ENCODE measurements at regions not wholly inside any gene's neighbourhood (a gene's known extent, or its start where the extent isn't known, plus 50 kb on each side); places are given as distances from the start of the nearest gene placed in this dataset.

GRCh38 chr12:89895591-89895990 lies 187.0 kb upstream of the ATP2B1 start:
- no peak for DNase-seq

DNA sequence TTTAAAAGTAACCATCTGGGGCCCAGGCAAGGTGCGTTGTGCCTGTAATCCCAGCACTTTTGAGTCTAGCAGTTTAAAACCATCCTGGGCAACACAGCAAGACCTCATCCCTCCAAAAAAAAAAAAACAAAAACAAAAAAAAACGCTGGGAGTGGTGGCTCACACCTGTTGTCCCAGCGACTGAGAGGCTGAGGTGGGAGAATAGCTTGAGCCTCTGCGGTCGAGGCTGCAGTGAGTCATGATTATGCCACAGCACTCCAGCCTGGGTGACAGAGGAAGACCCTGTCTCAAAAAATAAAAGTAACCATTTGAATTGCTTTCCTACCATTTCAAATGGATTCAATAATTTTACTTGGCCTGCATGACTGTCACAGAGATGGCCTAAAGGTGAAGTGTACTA lies 186.5 kb upstream of the ATP2B1 start:
- no peak for DNase-seq

DNA sequence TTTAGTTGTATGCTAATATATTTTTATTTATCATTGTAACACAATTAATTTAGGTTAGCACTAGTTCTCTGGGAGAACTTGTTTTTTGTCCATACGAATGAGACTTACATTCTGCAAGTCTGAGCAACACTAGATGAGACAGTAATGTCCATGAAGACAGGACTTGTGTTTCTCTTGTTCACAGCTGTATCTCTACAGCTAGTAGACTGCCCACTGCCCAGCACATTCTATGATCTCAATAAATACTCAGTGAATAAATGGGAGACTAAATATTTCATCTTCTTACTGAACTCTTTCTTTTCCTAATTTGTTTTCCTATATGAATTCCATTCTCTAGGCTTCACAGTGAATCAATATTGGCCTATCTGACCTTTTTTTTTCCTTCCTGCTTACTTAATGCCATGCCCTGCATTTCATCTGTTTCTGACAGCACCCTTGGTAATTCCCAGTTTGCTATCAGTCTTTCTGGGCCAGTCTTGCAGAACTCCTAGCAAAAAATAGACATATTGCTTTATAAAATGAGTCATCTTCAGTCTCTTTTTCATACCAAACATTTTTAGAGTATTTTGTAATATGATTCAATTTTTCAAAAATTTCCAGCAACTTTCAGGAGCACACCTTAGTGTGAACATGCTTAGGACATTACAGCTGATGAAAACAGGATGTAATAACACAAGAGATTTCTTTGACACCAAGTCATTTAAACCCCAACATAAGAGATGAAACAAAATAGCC lies 185.5 kb upstream of the ATP2B1 start:
- no peak for DNase-seq

DNA sequence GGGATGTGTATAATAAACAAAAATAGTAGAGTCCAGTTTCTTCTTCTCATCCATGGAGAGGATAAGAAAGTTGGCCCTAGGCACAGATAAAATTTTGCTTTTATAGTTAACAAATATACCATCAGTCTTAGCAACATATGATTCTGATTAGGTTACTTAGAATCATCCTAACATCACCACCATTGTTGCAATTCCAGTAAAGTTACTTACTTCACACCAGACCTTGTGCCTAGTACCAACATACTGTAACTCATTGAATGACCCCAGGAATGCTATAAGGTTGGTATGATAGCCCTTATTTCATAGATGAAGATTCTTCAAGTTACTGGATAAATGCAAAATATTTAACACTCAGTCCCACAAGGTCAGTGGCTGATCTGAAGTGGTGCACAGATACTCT lies 183.8 kb upstream of the ATP2B1 start:
- DNase-seq, result no peak

GRCh38 chr12:89891933-89892332 lies 183.3 kb upstream of the ATP2B1 start:
- no peak for DNase-seq

DNA sequence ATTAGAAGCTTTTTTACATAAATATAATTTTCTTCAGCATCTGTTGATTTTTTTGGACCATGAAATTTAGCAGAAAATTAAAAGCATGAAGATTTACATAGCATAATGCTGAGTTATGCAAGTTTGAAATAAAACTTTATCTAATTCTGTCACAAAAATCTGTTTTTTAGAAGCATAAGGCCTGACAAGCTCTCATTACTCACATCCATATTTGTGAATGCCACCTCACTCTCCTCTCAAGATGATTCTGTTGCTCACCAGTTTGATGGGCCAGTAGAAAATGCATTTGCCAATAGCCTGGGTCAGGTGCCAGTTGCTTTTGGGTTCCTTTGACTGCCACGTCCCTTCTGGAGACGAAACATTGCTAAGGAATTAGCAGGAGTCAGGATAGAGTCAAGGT lies 181.5 kb upstream of the ATP2B1 start:
- no peak for DNase-seq

DNA sequence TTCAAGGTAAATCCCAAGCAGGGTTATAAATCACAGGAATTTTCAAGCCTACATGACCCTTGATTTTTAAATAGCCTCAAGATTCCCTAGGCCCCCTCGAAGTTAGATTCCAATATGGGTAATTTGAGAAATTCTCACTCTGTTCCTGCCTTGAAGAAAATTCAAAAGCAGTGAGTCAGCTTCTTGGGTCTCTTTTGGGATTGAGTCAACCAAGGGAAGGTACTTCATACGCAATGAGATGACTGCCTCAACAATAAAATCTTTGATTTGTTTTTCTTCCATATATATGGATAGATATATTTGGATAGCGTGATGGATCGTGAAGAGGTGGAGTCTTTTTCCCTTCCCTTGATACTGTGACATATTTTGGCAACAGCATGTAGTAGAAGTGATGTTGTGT lies 180.4 kb upstream of the ATP2B1 start:
- DNase-seq, result no peak

DNA sequence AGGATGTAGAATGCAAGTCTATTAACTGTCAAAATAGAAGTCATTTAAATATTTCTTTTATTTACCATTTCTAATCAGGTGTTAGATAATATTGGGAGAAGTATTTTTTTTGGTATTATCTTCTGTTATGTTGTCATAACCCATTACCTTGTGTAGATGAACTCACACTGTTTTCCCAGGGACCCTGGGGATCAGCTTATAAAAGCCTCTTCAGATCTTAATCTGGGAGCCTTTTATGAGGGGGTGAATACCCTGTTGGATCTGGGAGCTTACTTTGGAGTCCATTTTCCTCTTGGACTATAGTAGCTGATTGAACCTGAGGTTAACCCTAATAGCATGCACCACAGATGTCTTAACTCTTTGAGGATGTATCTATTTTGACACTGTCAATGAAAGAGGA lies 176.3 kb upstream of the ATP2B1 start:
- DNase-seq, result no peak

DNA sequence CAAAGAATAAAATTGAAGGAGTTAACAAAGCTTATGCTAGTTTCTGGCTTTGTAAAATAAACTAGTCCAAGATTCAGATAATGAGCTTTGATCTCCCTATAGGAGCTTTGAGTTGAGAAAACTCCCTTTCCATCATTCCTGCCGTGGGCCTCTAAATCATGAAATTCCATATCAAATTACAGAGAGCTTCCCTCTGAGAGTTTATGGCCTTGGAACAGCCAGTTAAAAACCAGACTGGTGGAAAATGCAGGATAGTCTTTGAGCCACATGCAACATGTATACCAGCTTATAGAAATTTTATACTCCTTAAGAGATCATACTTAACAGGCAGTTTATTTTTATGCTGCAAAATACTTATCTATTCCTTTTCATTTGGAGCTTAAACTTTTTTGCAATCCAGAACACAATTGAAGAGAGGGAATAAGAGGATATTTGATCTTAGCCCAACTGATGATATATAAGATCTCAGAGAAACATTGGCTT lies 175.8 kb upstream of the ATP2B1 start:
- DNase-seq, result no peak

DNA sequence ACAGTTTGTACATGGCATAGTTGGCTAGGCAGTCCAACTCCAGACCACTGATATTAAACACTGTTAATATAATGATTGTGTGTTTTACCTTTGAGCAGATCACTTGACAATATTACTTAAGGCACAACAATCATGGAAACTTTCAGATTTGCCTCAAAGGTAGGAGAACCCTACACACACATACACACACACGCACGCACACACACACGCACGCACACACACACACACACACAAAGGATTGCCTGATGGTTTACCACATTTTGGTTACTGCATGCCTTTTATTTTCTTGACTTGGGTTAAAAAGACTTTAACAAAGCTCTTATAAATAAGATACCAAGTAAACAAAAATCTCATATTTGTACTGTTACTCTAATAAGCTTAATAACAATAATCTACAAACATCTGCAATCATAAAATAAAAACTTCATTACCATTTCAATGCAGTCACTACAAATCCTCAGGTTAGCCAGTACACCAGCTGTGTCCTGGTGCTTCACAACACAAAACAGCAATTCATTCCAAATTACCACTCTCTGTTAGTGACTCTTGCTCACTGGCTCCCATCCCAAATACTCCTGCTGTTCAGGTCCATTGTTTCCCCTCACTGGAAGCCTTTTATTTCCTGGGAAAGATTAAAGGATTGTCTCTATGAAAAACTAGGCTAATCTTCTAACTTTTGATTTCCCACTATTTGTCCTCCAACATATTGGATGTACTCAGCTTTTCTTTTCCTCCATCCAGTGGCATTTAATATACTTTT lies 175.2 kb upstream of the ATP2B1 start:
- no peak for DNase-seq

GRCh38 chr12:89882792-89883191 lies 174.2 kb upstream of the ATP2B1 start:
- no peak for DNase-seq

DNA sequence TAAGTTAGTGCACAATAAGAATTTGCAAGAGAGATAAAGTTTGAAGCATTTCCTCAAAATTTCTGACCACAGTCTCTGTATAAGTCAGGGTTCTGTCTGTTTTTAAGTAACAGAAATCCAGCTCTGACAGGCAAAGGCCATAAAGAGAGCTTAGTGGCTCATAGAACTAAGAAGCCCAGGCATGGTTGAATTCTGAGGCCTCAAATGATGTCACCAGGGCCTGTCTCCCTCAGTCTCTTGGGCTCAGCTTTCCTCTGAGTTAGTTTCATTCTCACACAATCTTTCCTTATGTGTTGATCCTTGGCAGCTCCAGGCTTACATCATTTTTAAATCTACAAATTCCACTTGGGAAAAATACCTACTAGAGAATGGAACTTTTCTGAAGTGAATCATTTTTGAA lies 173.4 kb upstream of the ATP2B1 start:
- no peak for DNase-seq

GRCh38 chr12:89880690-89881350 lies 172.2 kb upstream of the ATP2B1 start:
- DNase-seq, result no peak

- DNase-seq, result no peak
Observed at GRCh38 chr12:89879766-89880165, 171.1 kb upstream of the ATP2B1 start.

GRCh38 chr12:89878950-89879349 lies 170.3 kb upstream of the ATP2B1 start:
- DNase-seq, result no peak

DNA sequence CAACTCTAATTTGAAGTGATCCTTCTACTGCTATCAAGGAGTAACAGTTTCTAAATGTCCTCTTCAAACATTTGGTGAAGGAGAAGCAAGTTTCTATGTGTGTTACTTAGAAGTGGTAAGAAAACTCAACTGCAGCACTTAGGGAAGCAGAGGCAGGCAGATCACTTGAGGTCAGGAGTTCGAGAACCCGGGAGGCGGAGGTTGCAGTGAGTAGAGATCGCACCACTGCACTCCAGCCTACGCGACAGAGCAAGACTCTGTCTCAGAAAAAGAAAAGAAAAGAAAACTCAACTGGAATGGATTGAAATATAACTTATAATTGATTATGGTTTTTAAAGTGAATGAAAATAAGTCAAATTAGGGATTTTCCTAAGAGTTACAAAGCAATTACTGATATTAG lies 169.7 kb upstream of the ATP2B1 start:
- DNase-seq, result no peak

- no peak for DNase-seq
Observed at GRCh38 chr12:89877671-89878070, 169.0 kb upstream of the ATP2B1 start.

- DNase-seq, result no peak
Observed at GRCh38 chr12:89877136-89877535, 168.5 kb upstream of the ATP2B1 start.

GRCh38 chr12:89875809-89876208 lies 167.2 kb upstream of the ATP2B1 start:
- DNase-seq, result no peak

DNA sequence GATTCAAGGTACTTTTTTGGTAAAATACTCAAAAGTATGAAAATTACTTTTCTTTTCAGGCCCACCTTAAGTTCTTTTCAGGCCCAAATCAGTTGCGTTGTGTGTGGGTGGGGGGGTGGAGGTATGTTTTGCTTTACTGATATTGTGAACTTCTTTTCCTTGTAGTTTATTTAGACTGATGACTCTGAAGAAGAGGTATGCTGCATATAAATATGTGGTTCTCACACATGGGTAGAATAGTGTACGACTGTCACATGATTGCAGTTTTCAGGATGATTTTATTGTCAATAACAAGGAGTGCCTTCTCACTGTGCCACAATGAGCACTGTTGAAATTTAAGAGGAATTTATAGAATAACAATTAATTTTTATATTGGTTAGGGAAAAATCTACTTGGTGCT lies 166.6 kb upstream of the ATP2B1 start:
- DNase-seq, result no peak

DNA sequence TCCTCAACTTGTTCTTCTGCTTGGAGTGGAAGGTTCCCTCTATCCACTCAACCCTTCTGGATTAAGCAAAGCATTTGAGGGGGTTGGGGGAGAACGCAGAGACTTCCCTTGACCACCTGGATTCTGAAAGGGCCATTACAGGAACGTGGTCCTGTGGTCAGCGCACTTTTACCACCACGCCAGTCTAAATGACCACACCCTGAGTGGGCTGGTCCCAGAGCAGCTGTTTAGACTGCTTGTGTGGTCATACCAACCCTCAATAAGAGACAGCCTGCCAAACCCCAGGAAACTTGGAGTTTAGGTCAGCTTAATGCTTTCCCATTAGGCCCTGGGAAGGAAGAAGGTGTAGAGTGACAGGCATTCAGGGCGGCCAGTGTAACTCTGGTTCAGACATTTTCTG lies 165.5 kb upstream of the ATP2B1 start:
- DNase-seq, result no peak

DNA sequence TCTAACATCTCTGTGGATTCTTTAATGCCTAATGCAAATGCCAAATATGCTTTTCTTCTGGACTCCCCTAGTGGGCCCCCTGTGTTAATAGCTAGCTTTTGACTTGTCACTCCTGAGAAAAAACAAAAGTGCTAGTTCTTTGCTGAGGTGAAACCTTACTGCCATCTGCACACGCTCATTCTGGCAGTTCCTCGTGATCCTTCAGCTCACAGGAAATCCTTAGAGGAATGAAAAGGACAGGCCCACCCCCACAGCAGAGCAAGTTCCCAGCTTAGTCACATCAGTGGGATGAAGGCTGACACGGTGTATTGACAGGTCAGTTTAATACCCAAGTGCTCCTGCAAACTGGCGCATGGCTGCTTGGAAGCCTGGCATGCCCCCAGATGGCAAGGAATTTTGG lies 165.1 kb upstream of the ATP2B1 start:
- no peak for DNase-seq

- DNase-seq, result no peak
Observed at GRCh38 chr12:89872922-89873630, 164.4 kb upstream of the ATP2B1 start.

Data from activated naive CD4-positive, alpha-beta T cell (primary cell).